ENCODE measurements at regions not wholly inside any gene's neighbourhood (a gene's known extent, or its start where the extent isn't known, plus 50 kb on each side); places are given as distances from the start of the nearest gene placed in this dataset.

DNA sequence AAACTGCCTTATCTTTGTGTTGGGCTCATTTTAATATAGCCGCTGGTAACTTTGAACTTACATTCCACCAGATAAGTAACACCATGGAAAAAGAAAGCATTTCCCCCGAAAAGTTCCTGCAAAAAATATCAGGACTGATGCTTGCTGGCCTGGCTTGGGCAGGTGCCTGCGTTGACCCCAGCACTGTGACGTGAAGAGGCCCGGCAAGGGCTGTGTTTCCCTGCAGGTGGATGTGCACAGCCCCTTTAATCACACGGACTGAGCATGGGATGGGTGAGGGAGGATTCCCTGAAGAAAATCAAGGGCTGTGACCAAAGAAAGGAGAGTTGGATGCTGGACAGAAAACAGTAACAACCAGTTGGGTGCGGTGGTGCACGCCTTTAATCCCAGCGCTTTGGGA is 138.2 kb downstream of the NSG2 start:
- no peak for TF ChIP-seq POLR2A (IDR thresholded peaks at IDR 0.05)
- no peak for TF ChIP-seq CTCF (IDR thresholded peaks at IDR 0.05 in 4 of 5, conservative IDR thresholded peaks at IDR 0.05 in 1 of 5)

All from gastrocnemius medialis (tissue), 4 donors.